Neutrophil (primary cell): ENCODE measurements at regions not wholly inside any gene's neighbourhood (a gene's known extent, or its start where the extent isn't known, plus 50 kb on each side); places are given as distances from the start of the nearest gene placed in this dataset.

Experiments used
- H3K27ac ChIP-seq: fragments of 200-600 bp; sonication (generic); 2 replicates; pipeline ENCODE4 v1.5.1; 2016; ENCODE audit warnings: mild to moderate bottlenecking, moderate library complexity
- H3K27me3 ChIP-seq: fragments of 200-600 bp; sonication (generic); 2 replicates; pipeline ENCODE4 v1.6.0; 2016; ENCODE audit warnings: mild to moderate bottlenecking
- H3K36me3 ChIP-seq: fragments of 200-600 bp; sonication (generic); 2 replicates; pipeline ENCODE4 v1.5.1; 2017
- H3K4me1 ChIP-seq, 2 experiments: fragments of 200-600 bp in 1 of 2; sonication (generic) in 1 of 2; 1 replicate in 1 of 2; 2 replicates in 1 of 2; pipeline versions ENCODE4 v1.5.1 to v1.6.1; 2013 to 2016; ENCODE audit warnings: low read depth in 1 of 2, low read length in 1 of 2, mild to moderate bottlenecking in 1 of 2, moderate library complexity in 1 of 2; ENCODE audit not compliant: control insufficient read depth in 1 of 2, insufficient read depth in 1 of 2
- H3K4me3 ChIP-seq, 2 experiments: fragments of 200-600 bp in 1 of 2; sonication (generic) in 1 of 2; 1 replicate in 1 of 2; 2 replicates in 1 of 2; pipeline ENCODE4 v1.5.1; 2013 to 2016; ENCODE audit warnings: low read depth in 1 of 2, low read length in 1 of 2, mild to moderate bottlenecking in 1 of 2, moderate library complexity in 1 of 2
- H3K9me3 ChIP-seq: fragments of 200-600 bp; sonication (generic); 2 replicates; pipeline ENCODE4 v1.5.1; 2016
- CTCF ChIP-seq: fragments of 200-600 bp; sonication (generic); IDR thresholded peaks from 2 replicates; pipeline ENCODE4 v1.5.1; 2016; ENCODE audit warnings: antibody characterized with exemption

- TF ChIP-seq CTCF = no peak
- H3K36me3 ChIP-seq = no peaks in the 10 kb centered on the region
- no peak overlapping the region for H3K27ac ChIP-seq
- H3K27me3 ChIP-seq = no peaks in the 10 kb centered on the region
- no peaks in the 10 kb centered on the region for H3K4me1 ChIP-seq
- H3K9me3 ChIP-seq = no peaks in the 10 kb centered on the region
- no peak overlapping the region for H3K4me3 ChIP-seq
These were observed 205.9 kb upstream of the TMEM161B start for GRCh38 chr5:88474574-88474973.

GRCh38 chr5:88470745-88471144 lies 202.1 kb upstream of the TMEM161B start:
- TF ChIP-seq CTCF = no peak
- no peaks in the 10 kb centered on the region for H3K4me1 ChIP-seq
- no peaks in the 10 kb centered on the region for H3K36me3 ChIP-seq
- no peaks in the 10 kb centered on the region for H3K9me3 ChIP-seq
- no peak overlapping the region for H3K27ac ChIP-seq
- H3K4me3 ChIP-seq = no peak overlapping the region
- H3K27me3 ChIP-seq = no peaks in the 10 kb centered on the region

- TF ChIP-seq CTCF = no peak
- H3K4me1 ChIP-seq = no peaks in the 10 kb centered on the region
- no peaks in the 10 kb centered on the region for H3K27me3 ChIP-seq
- H3K9me3 ChIP-seq = no peaks in the 10 kb centered on the region
- H3K36me3 ChIP-seq = no peaks in the 10 kb centered on the region
- no peak overlapping the region for H3K27ac ChIP-seq
- H3K4me3 ChIP-seq = no peak overlapping the region
These were observed 191.3 kb upstream of the TMEM161B start for GRCh38 chr5:88459971-88460370.

- Histone ChIP-seq H3K27ac (no peak overlapping the region), H3K4me3 (no peak overlapping the region), H3K36me3 (no peaks in the 10 kb centered on the region), H3K4me1 (no peaks in the 10 kb centered on the region), H3K9me3 (no peaks in the 10 kb centered on the region), H3K27me3 (no peaks in the 10 kb centered on the region)
- no peak for TF ChIP-seq CTCF
These were observed 184.2 kb upstream of the TMEM161B start for GRCh38 chr5:88452820-88453219.

GRCh38 chr5:88450239-88450638 lies 181.6 kb upstream of the TMEM161B start:
- no peaks in the 10 kb centered on the region for H3K36me3 ChIP-seq
- no peak overlapping the region for H3K27ac ChIP-seq
- H3K4me3 ChIP-seq = no peak overlapping the region
- H3K27me3 ChIP-seq = no peaks in the 10 kb centered on the region
- no peaks in the 10 kb centered on the region for H3K4me1 ChIP-seq
- TF ChIP-seq CTCF = no peak
- no peaks in the 10 kb centered on the region for H3K9me3 ChIP-seq

- Histone ChIP-seq H3K4me1 (no peaks in the 10 kb centered on the region), H3K27me3 (no peaks in the 10 kb centered on the region), H3K36me3 (no peaks in the 10 kb centered on the region)
These were observed 169.4 kb upstream of the TMEM161B start for GRCh38 chr5:88438006-88438405.

More at GRCh38 chr5:88438006-88438405, 169.4 kb upstream of the TMEM161B start:
- H3K9me3 ChIP-seq = no peaks in the 10 kb centered on the region
- H3K27ac ChIP-seq = no peak overlapping the region
- no peak for TF ChIP-seq CTCF
- no peak overlapping the region for H3K4me3 ChIP-seq
